ENCODE measurements at regions not wholly inside any gene's neighbourhood (a gene's known extent, or its start where the extent isn't known, plus 50 kb on each side); places are given as distances from the start of the nearest gene placed in this dataset.

GRCh38 chr11:122264121-122264520 is 148.1 kb upstream of the BLID start:
- TF ChIP-seq EP300 (IDR thresholded peaks at IDR 0.05) (no peak), CTCF (IDR thresholded peaks at IDR 0.05) (no peak)
